GM06990 (cell line): ENCODE measurements at regions not wholly inside any gene's neighbourhood (a gene's known extent, or its start where the extent isn't known, plus 50 kb on each side); places are given as distances from the start of the nearest gene placed in this dataset.

Experiments used
- DNase-seq: peaks from one replicate; pipeline ENCODE4 v3.0.0-alpha.2; 2011; ENCODE audit not compliant: insufficient read length; ENCODE audit errors: extremely low read depth
- H3K27me3 ChIP-seq: replicated peaks from 2 replicates; pipeline ENCODE4 v1.6.0; 2011; ENCODE audit warnings: low read length; ENCODE audit not compliant: control insufficient read depth, insufficient read depth
- H3K36me3 ChIP-seq: 2 replicates; pipeline ENCODE4 v1.5.1; 2011; ENCODE audit warnings: low read length; ENCODE audit not compliant: control insufficient read depth, insufficient read depth
- H3K4me3 ChIP-seq: replicated peaks from 2 replicates; pipeline ENCODE4 v1.5.1; 2011; ENCODE audit warnings: low read depth, mild to moderate bottlenecking, control low read depth, low read length
- TF ChIP-seq, protein P1 (sequence below): IDR thresholded peaks from 2 replicates; pipeline ENCODE4 v1.5.1; 2011; ENCODE audit warnings: low read length, control low read depth, mild to moderate bottlenecking, inconsistent platforms; ENCODE audit not compliant: insufficient read depth, poor library complexity, severe bottlenecking

DNA sequence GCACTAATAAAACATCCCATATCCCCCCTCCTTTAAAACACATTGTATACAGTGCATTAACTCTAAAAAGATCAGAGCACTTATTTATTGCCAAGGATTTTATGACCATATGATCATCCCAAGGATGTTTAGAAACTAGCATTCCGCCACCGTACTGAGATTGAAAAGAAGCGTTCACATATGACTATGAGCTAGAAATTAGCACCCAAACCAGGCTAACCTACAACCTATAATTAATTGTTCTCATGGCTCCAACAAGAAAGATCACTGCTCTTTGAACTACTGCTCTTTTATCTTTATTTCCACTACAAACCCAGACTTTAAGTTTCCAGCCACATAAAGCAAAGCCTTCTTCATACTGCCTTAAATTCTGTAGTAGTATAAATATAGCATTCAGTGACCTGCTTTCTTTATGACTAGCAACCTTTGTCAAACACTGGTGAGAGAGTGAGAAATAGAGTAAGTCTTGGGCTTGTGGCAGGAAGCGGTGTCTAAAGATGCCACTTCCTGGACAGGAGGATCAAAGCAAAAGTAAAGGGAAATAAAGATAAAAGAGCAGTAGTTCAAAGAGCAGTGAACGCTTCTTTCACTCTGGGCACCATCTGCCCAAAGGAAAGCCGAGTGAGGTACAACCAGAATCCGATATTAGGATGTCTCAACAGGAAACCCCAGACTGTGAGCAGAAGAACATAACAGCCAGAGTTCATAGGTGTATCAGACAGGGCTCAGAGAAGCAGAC is 151.1 kb upstream of the ERCC6L2 start:
- TF ChIP-seq, protein P1, sequence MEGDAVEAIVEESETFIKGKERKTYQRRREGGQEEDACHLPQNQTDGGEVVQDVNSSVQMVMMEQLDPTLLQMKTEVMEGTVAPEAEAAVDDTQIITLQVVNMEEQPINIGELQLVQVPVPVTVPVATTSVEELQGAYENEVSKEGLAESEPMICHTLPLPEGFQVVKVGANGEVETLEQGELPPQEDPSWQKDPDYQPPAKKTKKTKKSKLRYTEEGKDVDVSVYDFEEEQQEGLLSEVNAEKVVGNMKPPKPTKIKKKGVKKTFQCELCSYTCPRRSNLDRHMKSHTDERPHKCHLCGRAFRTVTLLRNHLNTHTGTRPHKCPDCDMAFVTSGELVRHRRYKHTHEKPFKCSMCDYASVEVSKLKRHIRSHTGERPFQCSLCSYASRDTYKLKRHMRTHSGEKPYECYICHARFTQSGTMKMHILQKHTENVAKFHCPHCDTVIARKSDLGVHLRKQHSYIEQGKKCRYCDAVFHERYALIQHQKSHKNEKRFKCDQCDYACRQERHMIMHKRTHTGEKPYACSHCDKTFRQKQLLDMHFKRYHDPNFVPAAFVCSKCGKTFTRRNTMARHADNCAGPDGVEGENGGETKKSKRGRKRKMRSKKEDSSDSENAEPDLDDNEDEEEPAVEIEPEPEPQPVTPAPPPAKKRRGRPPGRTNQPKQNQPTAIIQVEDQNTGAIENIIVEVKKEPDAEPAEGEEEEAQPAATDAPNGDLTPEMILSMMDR = no peak
- Histone ChIP-seq H3K27me3 (no peaks in the 10 kb centered on the region), H3K4me3 (no peak overlapping the region), H3K36me3 (no peaks in the 10 kb centered on the region)
- DNase-seq = peak; percentile 63

DNA sequence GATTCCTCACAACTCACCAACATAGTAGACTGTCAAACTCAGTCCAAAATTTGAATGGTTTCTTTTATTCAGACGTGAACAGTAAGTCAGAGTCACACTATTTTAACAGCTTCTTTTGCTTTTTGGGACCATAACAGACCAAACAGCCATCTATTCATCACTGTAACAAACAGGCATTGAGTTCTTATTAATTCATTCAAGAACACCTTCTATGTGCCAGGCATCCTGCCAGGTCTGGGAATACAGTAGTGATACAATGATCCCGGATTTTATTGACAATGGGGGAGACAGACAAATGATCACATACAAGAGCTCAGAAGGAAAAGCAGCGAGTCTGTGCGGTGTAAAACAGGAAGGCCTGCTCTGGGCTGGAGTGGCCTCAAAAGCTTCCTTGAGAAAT is 153.3 kb upstream of the ERCC6L2 start:
- Histone ChIP-seq H3K27me3 (no peaks in the 10 kb centered on the region), H3K4me3 (no peak overlapping the region), H3K36me3 (no peaks in the 10 kb centered on the region)
- TF ChIP-seq, protein P1 = no peak
- DNase-seq = no peak

DNA sequence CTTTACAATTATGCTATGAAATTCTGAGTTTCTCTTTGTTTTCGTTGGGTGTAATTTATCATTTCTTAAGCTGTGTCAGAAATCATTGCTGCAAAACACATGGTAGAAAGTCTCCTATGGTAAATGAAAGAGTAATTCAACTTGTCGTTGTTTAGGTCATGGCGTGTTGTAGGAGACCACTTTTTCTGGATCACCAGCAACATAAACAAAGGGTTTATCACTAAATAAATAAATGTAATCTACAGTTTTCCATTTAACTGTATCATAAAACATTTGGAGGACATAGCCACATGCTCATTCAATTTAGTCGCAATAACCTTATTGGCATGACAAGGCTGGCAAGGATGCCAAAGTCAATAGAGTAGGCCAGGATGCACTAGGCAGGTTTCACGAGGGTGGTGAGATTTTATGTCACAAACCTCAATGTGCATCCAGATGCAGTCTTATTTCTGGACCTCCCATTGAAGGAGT is 154.4 kb upstream of the ERCC6L2 start:
- H3K36me3 ChIP-seq = no peaks in the 10 kb centered on the region
- TF ChIP-seq, protein P1 = no peak
- DNase-seq = no peak

DNA sequence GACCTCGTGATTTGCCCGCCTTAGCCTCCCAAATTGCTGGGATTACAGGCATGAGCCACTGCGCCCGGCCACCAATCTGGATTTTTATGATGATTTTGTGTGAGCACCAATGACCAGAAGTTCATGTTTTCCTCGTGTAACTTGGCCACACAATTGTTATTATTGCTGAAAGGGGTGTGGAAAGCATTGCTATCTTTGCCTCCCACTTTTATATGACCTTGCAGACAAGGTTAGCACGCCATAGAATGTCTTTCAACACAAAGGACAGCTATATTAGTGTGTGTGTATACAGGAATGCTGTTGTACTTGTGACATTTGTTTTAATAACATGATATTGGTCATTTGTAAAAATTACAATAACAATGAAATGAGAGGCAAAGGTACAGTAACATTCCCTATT is 155.0 kb upstream of the ERCC6L2 start:
- DNase-seq = no peak
- TF ChIP-seq, protein P1 = no peak
- Histone ChIP-seq H3K36me3 (no peaks in the 10 kb centered on the region), H3K27me3 (no peaks in the 10 kb centered on the region), H3K4me3 (no peak overlapping the region)

More for the DNA sequence above, 154.4 kb upstream of the ERCC6L2 start:
- Histone ChIP-seq H3K27me3 (no peaks in the 10 kb centered on the region), H3K4me3 (no peak overlapping the region)

DNA sequence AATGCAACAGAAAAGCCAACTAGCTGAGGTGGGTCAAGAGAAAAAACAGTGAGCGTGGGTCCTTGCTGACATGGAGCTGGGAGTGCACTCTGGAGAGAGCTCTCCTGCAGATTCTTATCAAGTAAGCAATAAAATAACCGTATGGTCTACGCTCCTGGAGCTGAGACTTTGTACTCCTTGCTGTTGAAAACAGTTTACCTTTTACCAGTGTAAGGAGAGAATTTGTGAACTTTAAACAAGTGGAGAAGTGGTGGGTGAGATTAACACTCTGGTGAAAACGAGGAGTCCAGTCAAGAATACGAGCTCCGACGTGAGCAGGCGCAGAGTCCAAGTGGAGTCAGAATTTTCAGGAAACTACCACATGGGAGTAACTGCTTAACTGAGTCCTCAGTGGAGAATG is 156.1 kb upstream of the ERCC6L2 start:
- DNase-seq = no peak
- H3K4me3 ChIP-seq = no peak overlapping the region
- no peaks in the 10 kb centered on the region for H3K27me3 ChIP-seq
- H3K36me3 ChIP-seq = no peaks in the 10 kb centered on the region
- TF ChIP-seq, protein P1 = no peak
